GM23338 (cell line): ENCODE measurements at regions not wholly inside any gene's neighbourhood (a gene's known extent, or its start where the extent isn't known, plus 50 kb on each side); places are given as distances from the start of the nearest gene placed in this dataset.

Experiments
- CREB1 ChIP-seq: fragments of 250-450 bp; sonication (Bioruptor Pico); IDR thresholded peaks from 2 replicates; pipeline ENCODE4 v1.5.0; 2020; ENCODE audit warnings: low read depth, mild to moderate bottlenecking, moderate library complexity
- CTCF ChIP-seq, 2 experiments: fragments of 200-600 bp in 1 of 2; sonication (generic) in 1 of 2; conservative IDR thresholded peaks; 2 replicates each; pipeline versions ENCODE4 v1.5.1 to v1.6.1; 2016 to 2017; ENCODE audit warnings: antibody characterized with exemption in 2 of 2, low read depth in 2 of 2, mild to moderate bottlenecking in 2 of 2, moderate library complexity in 1 of 2
- EZH2 ChIP-seq: fragments of 200-600 bp; sonication (generic); IDR thresholded peaks from one replicate; pipeline ENCODE4 v1.8.0; 2017; ENCODE audit warnings: antibody characterized with exemption, mild to moderate bottlenecking, low read depth; ENCODE audit not compliant: unreplicated experiment
- EZH2phosphoT487 ChIP-seq: fragments of 200-600 bp; sonication (generic); IDR thresholded peaks from one replicate; pipeline ENCODE4 v1.8.1; 2018; ENCODE audit warnings: antibody characterized with exemption; ENCODE audit not compliant: unreplicated experiment
- JUNB ChIP-seq: IDR thresholded peaks from one replicate; pipeline ENCODE4 v1.6.1; 2016; ENCODE audit warnings: antibody characterized with exemption; ENCODE audit not compliant: unreplicated experiment
- NANOG ChIP-seq: IDR thresholded peaks from 2 replicates; pipeline ENCODE4 v1.6.1; 2016; ENCODE audit warnings: antibody characterized with exemption, borderline replicate concordance
- POLR2AphosphoS5 ChIP-seq: IDR thresholded peaks from 2 replicates; pipeline ENCODE4 v1.6.1; 2016; ENCODE audit warnings: antibody characterized with exemption, low read depth
- REST ChIP-seq: IDR thresholded peaks from one replicate; pipeline ENCODE4 v1.6.1; 2018; ENCODE audit warnings: antibody characterized with exemption; ENCODE audit not compliant: unreplicated experiment
- STAT1 ChIP-seq: IDR thresholded peaks from one replicate; pipeline ENCODE4 v1.6.1; 2016; ENCODE audit warnings: antibody characterized with exemption; ENCODE audit not compliant: unreplicated experiment

GRCh38 chr5:155844542-155844941, 482.4 kb upstream of the SGCD start:
- no peak for TF ChIP-seq EZH2phosphoT487
- no peak for TF ChIP-seq CTCF (conservative IDR thresholded peaks at IDR 0.05; ENCODE audit: low read depth in 2 of 2)
- no peak for TF ChIP-seq STAT1
- no peak for TF ChIP-seq REST
- no peak for TF ChIP-seq EZH2
- no peak for TF ChIP-seq POLR2AphosphoS5
- TF ChIP-seq CREB1 (CRISPR knock-in tag): no peak
- no peak for TF ChIP-seq JUNB
- no peak for TF ChIP-seq NANOG
